ENCODE measurements at regions not wholly inside any gene's neighbourhood (a gene's known extent, or its start where the extent isn't known, plus 50 kb on each side); places are given as distances from the start of the nearest gene placed in this dataset.
"Not testable (repeated sequence)": the region's sequence is repeated elsewhere in the genome, so short reads cannot be mapped to it uniquely, and the experiment has no call there.

DNA sequence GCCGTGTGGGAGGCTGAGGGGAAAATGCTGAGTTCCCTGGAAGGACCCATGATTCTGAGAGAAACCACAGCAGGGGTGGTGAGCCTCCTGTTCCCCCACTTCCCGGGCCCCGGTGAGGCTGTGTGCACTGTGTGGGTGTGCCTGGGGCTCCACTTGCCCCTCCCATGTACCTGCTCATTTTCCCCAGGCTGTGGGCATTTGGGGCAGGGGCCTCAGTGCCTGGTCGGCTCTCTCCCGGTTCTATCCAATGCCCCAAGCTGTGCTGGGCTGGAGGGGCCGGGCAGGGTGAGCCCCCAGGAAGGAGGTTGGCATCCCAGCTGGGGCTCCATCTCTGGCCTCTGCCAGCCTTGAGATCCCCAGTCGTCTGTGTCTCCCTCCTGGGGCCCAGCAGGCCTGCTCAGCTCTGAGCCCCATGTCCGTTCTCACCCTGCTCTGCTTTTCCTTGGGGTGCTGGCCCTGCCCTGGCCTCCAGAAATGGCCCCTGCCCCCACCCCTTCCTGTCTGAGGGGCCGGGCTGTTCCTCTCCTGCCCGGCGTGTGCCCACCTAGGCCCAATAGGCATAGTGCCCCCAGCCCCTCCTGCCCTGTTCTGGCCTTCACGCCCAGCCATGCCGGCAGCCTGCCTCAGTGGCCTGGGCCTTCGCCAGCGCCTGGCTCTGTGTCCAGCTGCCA, 80.1 kb downstream of the TMEM121 start:
- not testable (repeated sequence) for H3K27me3 ChIP-seq (ENCODE audit: insufficient read depth, poor library complexity, severe bottlenecking); H3K27ac ChIP-seq (replicated peaks); H3K4me3 ChIP-seq (replicated peaks; ENCODE audit: insufficient read depth, low read length); DNase-seq (ENCODE audit: low read depth in 1 of 2, low spot score in 1 of 2)

DNA sequence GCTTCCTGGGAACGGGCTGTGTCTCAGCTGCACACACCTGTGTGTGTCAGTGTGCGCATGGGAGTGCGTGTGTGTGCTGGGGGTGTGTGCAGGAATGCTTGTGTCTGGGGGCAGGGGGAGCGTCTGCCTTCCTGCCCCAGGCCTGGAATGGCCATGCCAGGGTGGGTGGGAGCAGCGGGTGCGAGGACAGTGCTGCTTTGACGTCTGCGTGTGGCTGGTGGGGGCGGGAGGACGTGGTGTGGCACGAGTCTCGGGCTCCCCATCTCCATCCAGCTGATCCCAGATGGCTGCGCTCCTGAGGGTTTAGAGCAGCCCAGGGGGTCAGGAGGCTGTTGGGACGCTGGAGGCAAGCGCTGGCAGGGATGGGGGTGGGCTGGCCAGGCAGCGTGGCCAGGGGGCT, 80.6 kb downstream of the TMEM121 start:
- H3K27ac ChIP-seq (replicated peaks); H3K27me3 ChIP-seq (ENCODE audit: insufficient read depth, poor library complexity, severe bottlenecking); DNase-seq (ENCODE audit: low read depth in 1 of 2, low spot score in 1 of 2); H3K4me3 ChIP-seq (replicated peaks; ENCODE audit: insufficient read depth, low read length): not testable (repeated sequence)

DNA sequence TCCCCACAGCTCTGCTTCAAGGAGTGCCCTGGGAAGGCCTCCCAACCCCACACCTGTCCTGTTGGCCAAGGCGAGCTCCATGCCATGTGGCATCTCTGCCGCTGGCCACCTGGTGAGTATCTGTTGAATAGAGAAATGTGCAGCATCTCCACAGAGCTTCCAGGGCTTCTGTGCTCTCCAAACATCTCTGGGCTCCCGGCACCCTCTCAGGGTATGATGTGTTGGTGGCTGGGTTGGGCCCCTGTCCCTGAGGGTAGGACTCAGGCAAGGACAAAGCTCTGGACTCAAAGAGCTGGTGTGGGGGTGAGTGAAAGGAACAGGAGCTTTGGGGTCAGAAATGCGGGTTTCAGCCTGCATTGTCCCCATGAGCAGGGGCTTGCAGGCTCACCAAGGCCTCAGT, 88.6 kb downstream of the TMEM121 start:
- not testable (repeated sequence) for H3K4me3 ChIP-seq (replicated peaks; ENCODE audit: insufficient read depth, low read length); H3K27ac ChIP-seq (replicated peaks); H3K27me3 ChIP-seq (ENCODE audit: insufficient read depth, poor library complexity, severe bottlenecking); DNase-seq (ENCODE audit: low read depth in 1 of 2, low spot score in 1 of 2)

DNA sequence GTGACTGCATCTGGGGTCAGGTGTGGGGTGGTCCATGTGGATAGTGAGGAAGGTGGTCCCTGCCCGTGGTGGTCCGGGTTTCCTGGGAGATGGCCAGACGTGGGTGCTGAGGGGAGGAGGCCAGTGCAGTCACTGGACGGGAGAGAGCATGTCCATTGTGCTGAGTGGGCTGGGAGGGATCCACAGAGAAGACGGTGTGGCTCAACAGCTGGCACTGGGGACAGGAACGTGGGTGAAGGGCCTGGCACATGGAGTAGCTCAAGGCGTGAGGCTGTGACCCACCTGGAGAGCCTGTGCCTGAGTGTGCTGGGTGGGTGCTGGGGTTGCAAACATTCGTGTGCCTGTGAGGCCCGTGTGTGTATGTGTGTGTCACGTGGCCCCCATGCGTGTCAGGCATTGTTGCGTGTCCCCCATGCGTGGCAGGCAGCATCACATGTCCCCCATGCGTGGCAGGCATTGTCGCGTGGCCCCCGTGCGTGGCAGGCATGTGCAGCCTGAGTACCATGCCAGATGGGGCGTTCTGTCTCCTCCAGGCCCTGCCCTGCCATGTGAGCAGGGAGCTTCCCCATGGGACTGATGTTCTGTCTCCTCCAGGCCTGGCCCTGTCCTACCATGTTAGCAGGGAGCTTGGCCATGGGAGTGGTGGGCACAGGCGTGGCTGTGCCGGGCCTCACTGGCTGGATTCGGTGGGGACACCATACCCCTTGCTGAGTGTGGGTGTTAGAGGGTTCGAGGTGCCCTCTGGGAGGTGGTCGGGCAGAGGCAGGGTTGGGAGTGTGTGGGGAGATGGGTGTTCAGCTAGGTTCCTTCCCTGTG, 89.8 kb downstream of the TMEM121 start:
- not testable (repeated sequence) for H3K27me3 ChIP-seq (ENCODE audit: insufficient read depth, poor library complexity, severe bottlenecking); DNase-seq (ENCODE audit: low read depth in 1 of 2, low spot score in 1 of 2); H3K4me3 ChIP-seq (replicated peaks; ENCODE audit: insufficient read depth, low read length); H3K27ac ChIP-seq (replicated peaks)

DNA sequence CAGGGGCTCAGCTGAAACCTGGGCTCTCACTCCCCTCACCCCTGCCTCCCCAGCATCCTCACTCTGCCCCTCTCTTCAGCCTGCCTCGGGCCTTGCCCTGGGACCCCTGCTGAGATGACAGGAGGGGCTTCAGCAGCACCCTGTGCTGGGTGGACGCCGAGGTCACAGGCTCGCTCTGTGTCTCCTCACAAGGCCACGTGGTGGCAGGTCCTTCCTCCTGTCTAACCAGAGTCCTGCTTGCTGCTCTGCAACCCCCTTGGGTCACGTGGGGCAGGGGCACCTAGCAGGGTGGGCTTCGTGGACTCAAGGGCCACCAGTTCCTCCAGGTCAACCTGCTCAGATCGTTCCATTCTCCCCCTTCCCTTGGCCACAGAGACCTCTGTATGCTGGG, 90.4 kb downstream of the TMEM121 start:
- Histone ChIP-seq H3K27me3 (ENCODE audit: insufficient read depth, poor library complexity, severe bottlenecking) (no peaks in the 10 kb centered on the region), H3K27ac (replicated peaks) (no peak overlapping the region), H3K4me3 (replicated peaks; ENCODE audit: insufficient read depth, low read length) (no peak overlapping the region)
- TF ChIP-seq SPI1 (IDR thresholded peaks at IDR 0.05; ENCODE audit: borderline replicate concordance, low read depth): no peak
- no peak for TF ChIP-seq POLR2AphosphoS5 (IDR thresholded peaks at IDR 0.05; ENCODE audit: low read depth)
- no peak for TF ChIP-seq GABPA (IDR thresholded peaks at IDR 0.05; ENCODE audit: low read depth)
- TF ChIP-seq, protein P1, sequence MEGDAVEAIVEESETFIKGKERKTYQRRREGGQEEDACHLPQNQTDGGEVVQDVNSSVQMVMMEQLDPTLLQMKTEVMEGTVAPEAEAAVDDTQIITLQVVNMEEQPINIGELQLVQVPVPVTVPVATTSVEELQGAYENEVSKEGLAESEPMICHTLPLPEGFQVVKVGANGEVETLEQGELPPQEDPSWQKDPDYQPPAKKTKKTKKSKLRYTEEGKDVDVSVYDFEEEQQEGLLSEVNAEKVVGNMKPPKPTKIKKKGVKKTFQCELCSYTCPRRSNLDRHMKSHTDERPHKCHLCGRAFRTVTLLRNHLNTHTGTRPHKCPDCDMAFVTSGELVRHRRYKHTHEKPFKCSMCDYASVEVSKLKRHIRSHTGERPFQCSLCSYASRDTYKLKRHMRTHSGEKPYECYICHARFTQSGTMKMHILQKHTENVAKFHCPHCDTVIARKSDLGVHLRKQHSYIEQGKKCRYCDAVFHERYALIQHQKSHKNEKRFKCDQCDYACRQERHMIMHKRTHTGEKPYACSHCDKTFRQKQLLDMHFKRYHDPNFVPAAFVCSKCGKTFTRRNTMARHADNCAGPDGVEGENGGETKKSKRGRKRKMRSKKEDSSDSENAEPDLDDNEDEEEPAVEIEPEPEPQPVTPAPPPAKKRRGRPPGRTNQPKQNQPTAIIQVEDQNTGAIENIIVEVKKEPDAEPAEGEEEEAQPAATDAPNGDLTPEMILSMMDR (IDR thresholded peaks at IDR 0.05; ENCODE audit: insufficient read depth, low read length): no peak
- TF ChIP-seq, protein P2, sequence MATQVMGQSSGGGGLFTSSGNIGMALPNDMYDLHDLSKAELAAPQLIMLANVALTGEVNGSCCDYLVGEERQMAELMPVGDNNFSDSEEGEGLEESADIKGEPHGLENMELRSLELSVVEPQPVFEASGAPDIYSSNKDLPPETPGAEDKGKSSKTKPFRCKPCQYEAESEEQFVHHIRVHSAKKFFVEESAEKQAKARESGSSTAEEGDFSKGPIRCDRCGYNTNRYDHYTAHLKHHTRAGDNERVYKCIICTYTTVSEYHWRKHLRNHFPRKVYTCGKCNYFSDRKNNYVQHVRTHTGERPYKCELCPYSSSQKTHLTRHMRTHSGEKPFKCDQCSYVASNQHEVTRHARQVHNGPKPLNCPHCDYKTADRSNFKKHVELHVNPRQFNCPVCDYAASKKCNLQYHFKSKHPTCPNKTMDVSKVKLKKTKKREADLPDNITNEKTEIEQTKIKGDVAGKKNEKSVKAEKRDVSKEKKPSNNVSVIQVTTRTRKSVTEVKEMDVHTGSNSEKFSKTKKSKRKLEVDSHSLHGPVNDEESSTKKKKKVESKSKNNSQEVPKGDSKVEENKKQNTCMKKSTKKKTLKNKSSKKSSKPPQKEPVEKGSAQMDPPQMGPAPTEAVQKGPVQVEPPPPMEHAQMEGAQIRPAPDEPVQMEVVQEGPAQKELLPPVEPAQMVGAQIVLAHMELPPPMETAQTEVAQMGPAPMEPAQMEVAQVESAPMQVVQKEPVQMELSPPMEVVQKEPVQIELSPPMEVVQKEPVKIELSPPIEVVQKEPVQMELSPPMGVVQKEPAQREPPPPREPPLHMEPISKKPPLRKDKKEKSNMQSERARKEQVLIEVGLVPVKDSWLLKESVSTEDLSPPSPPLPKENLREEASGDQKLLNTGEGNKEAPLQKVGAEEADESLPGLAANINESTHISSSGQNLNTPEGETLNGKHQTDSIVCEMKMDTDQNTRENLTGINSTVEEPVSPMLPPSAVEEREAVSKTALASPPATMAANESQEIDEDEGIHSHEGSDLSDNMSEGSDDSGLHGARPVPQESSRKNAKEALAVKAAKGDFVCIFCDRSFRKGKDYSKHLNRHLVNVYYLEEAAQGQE (IDR thresholded peaks at IDR 0.05; ENCODE audit: insufficient replicate concordance, low read depth): no peak
- no peak for DNase-seq (ENCODE audit: low read depth in 1 of 2, low spot score in 1 of 2)

DNA sequence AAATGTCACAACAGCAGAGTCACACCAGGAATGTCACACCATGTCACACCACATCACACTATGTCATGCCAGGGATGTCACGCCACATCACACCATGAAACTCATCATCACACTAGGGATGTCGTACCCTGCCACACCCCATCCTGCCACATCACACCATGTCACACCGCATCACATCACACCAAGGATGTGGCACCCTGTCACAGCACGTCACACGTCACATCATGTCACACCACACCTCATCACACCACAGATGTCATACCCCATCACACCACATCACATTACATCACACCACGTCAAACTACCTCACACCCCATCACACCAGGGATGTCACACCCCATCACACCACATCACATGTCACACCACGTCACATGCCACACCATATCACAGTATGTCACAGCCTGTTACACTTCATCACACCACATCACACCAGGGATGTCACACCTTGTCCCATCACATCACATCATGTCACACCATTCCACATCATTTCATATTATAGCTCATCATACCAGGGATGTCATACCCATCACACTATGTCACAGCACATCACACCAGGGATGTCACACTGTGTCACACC, 90.9 kb downstream of the TMEM121 start:
- Histone ChIP-seq H3K4me3 (replicated peaks; ENCODE audit: insufficient read depth, low read length) (no peak overlapping the region), H3K27ac (replicated peaks) (no peak overlapping the region), H3K27me3 (ENCODE audit: insufficient read depth, poor library complexity, severe bottlenecking) (no peaks in the 10 kb centered on the region)
- TF ChIP-seq GABPA (IDR thresholded peaks at IDR 0.05; ENCODE audit: low read depth) (no peak), POLR2AphosphoS5 (IDR thresholded peaks at IDR 0.05; ENCODE audit: low read depth) (no peak), SPI1 (IDR thresholded peaks at IDR 0.05; ENCODE audit: borderline replicate concordance, low read depth) (no peak)
- TF ChIP-seq, protein P1 (IDR thresholded peaks at IDR 0.05; ENCODE audit: insufficient read depth, low read length): no peak
- TF ChIP-seq, protein P2 (IDR thresholded peaks at IDR 0.05; ENCODE audit: insufficient replicate concordance, low read depth): no peak
- no peak for DNase-seq (ENCODE audit: low read depth in 1 of 2, low spot score in 1 of 2)

DNA sequence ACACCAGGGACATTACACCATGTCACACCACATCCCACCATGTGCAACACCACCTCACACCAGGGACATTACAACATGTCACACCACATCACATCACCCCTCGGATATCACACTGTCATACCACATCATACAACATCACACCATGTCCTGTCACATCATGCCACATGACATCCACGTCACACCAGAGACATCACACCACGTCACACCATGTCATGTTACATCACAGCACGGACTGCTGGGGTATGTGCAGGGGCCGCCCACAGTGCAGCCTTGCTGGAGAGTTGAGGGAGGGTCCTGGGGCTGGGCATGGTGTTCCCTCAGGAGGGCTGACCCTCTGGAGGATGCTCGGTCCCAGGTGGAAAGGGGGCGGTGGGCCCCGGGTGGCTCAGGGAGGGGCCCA, 91.4 kb downstream of the TMEM121 start:
- H3K27me3 ChIP-seq (ENCODE audit: insufficient read depth, poor library complexity, severe bottlenecking); DNase-seq (ENCODE audit: low read depth in 1 of 2, low spot score in 1 of 2); H3K4me3 ChIP-seq (replicated peaks; ENCODE audit: insufficient read depth, low read length); H3K27ac ChIP-seq (replicated peaks): not testable (repeated sequence)

DNA sequence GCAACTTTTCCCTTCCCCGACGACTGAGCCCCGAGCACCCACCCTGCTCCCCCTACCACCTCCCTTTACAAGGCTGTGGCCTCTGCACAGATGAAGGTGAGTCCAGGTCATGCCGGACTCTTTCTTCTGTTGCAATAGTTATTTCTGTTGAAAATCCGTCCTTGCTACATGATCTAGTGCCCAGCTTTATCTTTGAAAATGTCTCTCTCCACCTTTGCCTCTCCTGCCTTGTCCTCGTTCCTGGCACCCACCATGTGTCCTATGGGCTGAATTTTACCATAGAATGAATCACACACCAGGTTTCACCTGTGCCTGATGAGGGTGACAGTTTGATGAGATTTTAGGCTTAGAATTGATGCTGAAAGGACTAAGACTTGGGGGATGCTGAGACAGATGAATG, 92.9 kb downstream of the TMEM121 start:
- not testable (repeated sequence) for H3K27me3 ChIP-seq (ENCODE audit: insufficient read depth, poor library complexity, severe bottlenecking)

More for the DNA sequence above, 92.9 kb downstream of the TMEM121 start:
- H3K4me3 ChIP-seq (replicated peaks; ENCODE audit: insufficient read depth, low read length); DNase-seq (ENCODE audit: low read depth in 1 of 2, low spot score in 1 of 2); H3K27ac ChIP-seq (replicated peaks): not testable (repeated sequence)
